CD4-positive, alpha-beta T cell (primary cell): ENCODE measurements at regions not wholly inside any gene's neighbourhood (a gene's known extent, or its start where the extent isn't known, plus 50 kb on each side); places are given as distances from the start of the nearest gene placed in this dataset.
"Not testable (repeated sequence)": the region's sequence is repeated elsewhere in the genome, so short reads cannot be mapped to it uniquely, and the experiment has no call there.

Experiments used
- ATAC-seq: fragments of 200-7000 bp; cut with Tn5 transposase; one replicate; pipeline ENCODE4 v1.10.0; 2022; ENCODE audit warnings: mild to moderate bottlenecking; ENCODE audit not compliant: poor library complexity
- CTCF ChIA-PET: fragments of 350-600 bp; sonication (Branson Sonifier 250); formaldehyde crosslinking; loops from one replicate; lab custom pipeline; 2021; ENCODE audit warnings: antibody characterized with exemption, inconsistent platforms; lab: Charles Lee
- POLR2A ChIA-PET: fragments of 350-600 bp; sonication (Branson Sonifier 250); formaldehyde crosslinking; loops from one replicate; lab custom pipeline; 2021; ENCODE audit warnings: antibody characterized with exemption, inconsistent platforms; lab: Charles Lee
- DNase-seq, 14 experiments: peaks; one replicate each; pipeline ENCODE4 v3.0.0-alpha.2; 2013 to 2020; ENCODE audit warnings: mixed read lengths in 2 of 14
- H3K27ac ChIP-seq, 2 donors: one replicate each; pipeline versions ENCODE4 v1.5.1 to v1.7.0; 2013; ENCODE audit warnings: low read length in 2 of 2, low read depth in 1 of 2, mild to moderate bottlenecking in 1 of 2
- H3K27me3 ChIP-seq, 2 experiments: 1 replicate in 1 of 2; 2 replicates in 1 of 2; pipeline versions ENCODE4 v1.6.1 to v1.7.0; 2013; ENCODE audit warnings: low read length in 2 of 2, control low read depth in 1 of 2, mild to moderate bottlenecking in 1 of 2, moderate library complexity in 1 of 2; ENCODE audit not compliant: insufficient read depth in 2 of 2, control insufficient read depth in 1 of 2
- H3K36me3 ChIP-seq: one replicate; pipeline ENCODE4 v1.6.1; 2013; ENCODE audit warnings: low read length, control low read depth; ENCODE audit not compliant: insufficient read depth
- H3K4me1 ChIP-seq: one replicate; pipeline ENCODE4 v1.6.1; 2013; ENCODE audit warnings: low read length, control low read depth; ENCODE audit not compliant: insufficient read depth
- H3K4me3 ChIP-seq: one replicate; pipeline ENCODE4 v1.5.1; 2013; ENCODE audit warnings: mild to moderate bottlenecking, low read length, moderate library complexity
- H3K9me3 ChIP-seq, 2 experiments: 1 replicate in 1 of 2; 2 replicates in 1 of 2; pipeline versions ENCODE4 v1.6.1 to v1.7.0; 2013; ENCODE audit warnings: low read length in 2 of 2, mild to moderate bottlenecking in 2 of 2, control low read depth in 1 of 2, moderate library complexity in 1 of 2; ENCODE audit not compliant: control insufficient read depth in 1 of 2, insufficient read depth in 1 of 2
- H3K27ac Mint-ChIP-seq: one replicate; pipeline ENCODE4 v1.8.0; 2020; ENCODE audit warnings: mixed read lengths
- H3K27me3 Mint-ChIP-seq: one replicate; pipeline ENCODE4 v1.8.0; 2021; ENCODE audit warnings: mixed read lengths
- H3K36me3 Mint-ChIP-seq: one replicate; pipeline ENCODE4 v1.8.0; 2021; ENCODE audit warnings: low read depth, mixed read lengths
- H3K4me1 Mint-ChIP-seq: one replicate; pipeline ENCODE4 v1.8.0; 2021; ENCODE audit warnings: low read depth, mixed read lengths
- H3K4me3 Mint-ChIP-seq: one replicate; pipeline ENCODE4 v1.8.0; 2020; ENCODE audit warnings: mild to moderate bottlenecking, mixed read lengths
- H3K9me3 Mint-ChIP-seq: one replicate; pipeline ENCODE4 v1.8.0; 2020; ENCODE audit warnings: mixed read lengths
- intact Hi-C, 2 experiments: fragments of 100-400 bp; cut with DNase I in 1 of 2; cut with micrococcal nuclease in 1 of 2; formaldehyde crosslinking; loops; one replicate each; pipeline versions ENCODE4 v1.15.1 to v1.9.0; 2023 to 2025; cut with DNase I, micrococcal nuclease
- TF ChIP-seq, protein P1 (sequence below): fragments of 200-600 bp; IDR thresholded peaks from one replicate; pipeline ENCODE4 v1.8.0; 2022; ENCODE audit warnings: antibody characterized with exemption, mild to moderate bottlenecking

DNA sequence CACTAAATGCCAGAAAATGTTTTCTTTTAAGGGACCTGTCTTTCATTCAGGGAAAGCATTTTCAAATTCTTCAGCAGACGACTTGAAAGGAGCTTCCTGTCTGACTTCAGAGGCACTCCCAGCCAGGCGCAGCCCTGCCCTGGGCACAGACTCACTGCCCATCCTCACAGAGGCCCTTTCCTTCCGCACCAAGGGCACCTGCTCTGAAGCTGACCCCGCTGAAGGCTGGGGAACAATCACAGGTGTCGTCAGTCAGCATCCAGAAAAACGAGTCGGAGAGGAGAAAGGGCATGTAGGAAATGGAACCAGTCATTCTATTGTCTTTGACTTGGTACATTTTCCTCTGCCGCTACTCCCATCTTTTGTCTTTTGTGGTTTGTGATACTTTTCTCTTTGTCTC is 125.3 kb upstream of the PARD3 start:
- Histone ChIP-seq H3K27me3 (no peaks in the 10 kb centered on the region), H3K27ac (no peak overlapping the region), H3K9me3 (no peaks in the 10 kb centered on the region), H3K4me1 (no peaks in the 10 kb centered on the region), H3K4me3 (no peak overlapping the region), H3K36me3 (no peaks in the 10 kb centered on the region)
- Mint-ChIP-seq H3K9me3 (no peaks in the 10 kb centered on the region), H3K4me3 (no peak overlapping the region), H3K4me1 (no peaks in the 10 kb centered on the region), H3K36me3 (no peaks in the 10 kb centered on the region), H3K27me3 (no peaks in the 10 kb centered on the region), H3K27ac (no peak overlapping the region)
- ChIA-PET POLR2A (no interaction called here), CTCF (no interaction called here)
- no peak for DNase-seq
- ATAC-seq, result no peak
- intact Hi-C loops, result no loop called here
- TF ChIP-seq, protein P1, sequence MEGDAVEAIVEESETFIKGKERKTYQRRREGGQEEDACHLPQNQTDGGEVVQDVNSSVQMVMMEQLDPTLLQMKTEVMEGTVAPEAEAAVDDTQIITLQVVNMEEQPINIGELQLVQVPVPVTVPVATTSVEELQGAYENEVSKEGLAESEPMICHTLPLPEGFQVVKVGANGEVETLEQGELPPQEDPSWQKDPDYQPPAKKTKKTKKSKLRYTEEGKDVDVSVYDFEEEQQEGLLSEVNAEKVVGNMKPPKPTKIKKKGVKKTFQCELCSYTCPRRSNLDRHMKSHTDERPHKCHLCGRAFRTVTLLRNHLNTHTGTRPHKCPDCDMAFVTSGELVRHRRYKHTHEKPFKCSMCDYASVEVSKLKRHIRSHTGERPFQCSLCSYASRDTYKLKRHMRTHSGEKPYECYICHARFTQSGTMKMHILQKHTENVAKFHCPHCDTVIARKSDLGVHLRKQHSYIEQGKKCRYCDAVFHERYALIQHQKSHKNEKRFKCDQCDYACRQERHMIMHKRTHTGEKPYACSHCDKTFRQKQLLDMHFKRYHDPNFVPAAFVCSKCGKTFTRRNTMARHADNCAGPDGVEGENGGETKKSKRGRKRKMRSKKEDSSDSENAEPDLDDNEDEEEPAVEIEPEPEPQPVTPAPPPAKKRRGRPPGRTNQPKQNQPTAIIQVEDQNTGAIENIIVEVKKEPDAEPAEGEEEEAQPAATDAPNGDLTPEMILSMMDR, result no peak

DNA sequence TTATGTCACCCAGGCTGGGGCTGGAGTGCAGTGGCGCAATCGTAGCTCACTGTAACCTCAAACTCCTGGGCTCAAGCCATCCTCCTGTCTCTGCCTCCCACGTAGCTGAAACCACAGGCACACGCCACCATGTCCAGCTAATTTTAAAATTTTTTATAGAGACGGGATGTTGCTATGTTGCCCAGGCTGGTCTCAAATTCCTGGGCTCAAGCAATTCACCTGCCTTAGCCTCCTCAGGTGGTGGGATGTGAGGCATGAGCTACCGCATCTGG is 123.2 kb upstream of the PARD3 start:
- Histone ChIP-seq H3K9me3 (no peaks in the 10 kb centered on the region), H3K36me3 (no peaks in the 10 kb centered on the region), H3K27me3 (no peaks in the 10 kb centered on the region), H3K4me3 (no peak overlapping the region), H3K27ac (no peak overlapping the region), H3K4me1 (no peaks in the 10 kb centered on the region)
- Mint-ChIP-seq H3K4me3 (no peak overlapping the region), H3K4me1 (no peaks in the 10 kb centered on the region), H3K27ac (no peak overlapping the region), H3K27me3 (no peaks in the 10 kb centered on the region), H3K9me3 (no peaks in the 10 kb centered on the region), H3K36me3 (no peaks in the 10 kb centered on the region)
- CTCF ChIA-PET, result no interaction called here
- intact Hi-C loops, result no loop called here
- TF ChIP-seq, protein P1, result no peak
- POLR2A ChIA-PET, result no interaction called here
- ATAC-seq (no peak), DNase-seq (no peak)

DNA sequence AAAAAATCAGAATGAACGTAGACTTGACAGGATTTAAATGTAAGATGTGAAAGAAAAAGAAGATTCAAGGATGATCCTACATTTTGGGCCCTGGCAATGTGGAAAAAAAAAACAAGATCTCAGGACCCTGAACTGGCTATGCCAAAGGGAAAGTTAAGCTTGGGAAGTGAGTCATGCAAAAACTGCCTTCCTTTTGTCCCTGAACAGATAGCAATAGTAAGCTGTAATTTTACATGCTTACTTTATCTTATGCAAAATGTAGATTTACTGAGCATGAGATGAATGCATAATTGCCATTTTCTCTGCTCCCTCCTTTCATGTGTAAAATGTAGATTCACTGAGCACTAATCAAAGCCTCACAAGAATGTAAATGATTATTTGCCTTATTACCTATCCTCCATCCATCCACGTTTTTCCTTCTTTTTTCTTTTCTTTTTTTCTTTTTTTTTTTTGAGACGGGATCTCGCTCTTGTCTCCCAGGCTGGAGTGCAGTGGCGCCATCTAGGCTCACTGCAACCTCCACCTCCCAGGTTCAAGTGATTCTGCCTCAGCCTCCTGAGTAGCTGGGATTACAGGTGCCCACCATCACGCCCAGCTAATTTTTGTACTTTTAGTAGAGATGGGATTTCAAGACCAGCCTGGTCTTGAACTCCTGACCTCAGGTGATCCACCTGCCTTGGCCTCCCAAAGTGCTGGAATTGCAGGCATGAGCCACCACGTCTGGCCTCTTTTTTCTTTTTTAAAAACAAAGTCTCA is 122.7 kb upstream of the PARD3 start:
- H3K27me3 Mint-ChIP-seq, ATAC-seq, H3K36me3 Mint-ChIP-seq, DNase-seq, CTCF ChIA-PET, H3K4me3 Mint-ChIP-seq, H3K27me3 ChIP-seq, H3K27ac ChIP-seq, H3K9me3 Mint-ChIP-seq, H3K4me1 ChIP-seq, intact Hi-C loops, POLR2A ChIA-PET, H3K4me1 Mint-ChIP-seq, H3K36me3 ChIP-seq, H3K4me3 ChIP-seq, H3K9me3 ChIP-seq, H3K27ac Mint-ChIP-seq: not testable (repeated sequence)

DNA sequence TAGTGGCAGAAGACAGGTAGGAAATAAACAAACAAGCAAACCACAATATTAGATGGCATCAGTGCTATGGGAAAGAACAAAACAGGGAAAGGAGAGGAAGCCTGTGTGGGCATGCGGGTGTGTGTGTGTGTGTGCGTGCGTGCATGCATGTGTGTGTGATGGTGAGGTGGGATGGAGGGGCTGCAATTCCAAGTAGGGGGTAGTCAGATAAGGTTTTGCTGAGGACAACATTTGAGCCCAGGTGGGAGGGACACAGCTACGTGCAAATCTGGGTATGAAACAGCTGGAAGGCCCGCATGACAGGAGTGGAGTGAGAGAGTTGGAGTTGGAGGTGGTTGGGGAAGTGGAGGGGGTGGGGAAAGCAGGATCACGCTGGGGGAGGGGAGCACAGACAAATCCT is 121.0 kb upstream of the PARD3 start:
- ChIA-PET CTCF (no interaction called here), POLR2A (no interaction called here)
- H3K36me3 ChIP-seq, result no peaks in the 10 kb centered on the region
- ATAC-seq (no peak), DNase-seq (no peak)
- H3K9me3 ChIP-seq, result no peaks in the 10 kb centered on the region
- TF ChIP-seq, protein P1, result no peak
- H3K27ac ChIP-seq, result no peak overlapping the region
- H3K36me3 Mint-ChIP-seq, result no peaks in the 10 kb centered on the region
- no peaks in the 10 kb centered on the region for H3K4me1 ChIP-seq
- no peak overlapping the region for H3K4me3 Mint-ChIP-seq
- H3K27me3 ChIP-seq, result no peaks in the 10 kb centered on the region
- H3K27me3 Mint-ChIP-seq, result no peaks in the 10 kb centered on the region
- H3K9me3 Mint-ChIP-seq, result no peaks in the 10 kb centered on the region
- H3K4me3 ChIP-seq, result no peak overlapping the region
- intact Hi-C loops, result no loop called here
- no peaks in the 10 kb centered on the region for H3K4me1 Mint-ChIP-seq
- no peak overlapping the region for H3K27ac Mint-ChIP-seq
